SU-DHL-6 (cell line): ENCODE measurements at regions not wholly inside any gene's neighbourhood (a gene's known extent, or its start where the extent isn't known, plus 50 kb on each side); places are given as distances from the start of the nearest gene placed in this dataset.

Experiments
- EZH2phosphoT487 ChIP-seq: fragments of 200-600 bp; sonication (generic), shearing (Covaris generic); conservative IDR thresholded peaks from 2 replicates; pipeline ENCODE4 v1.6.1; 2018; ENCODE audit warnings: mild to moderate bottlenecking, antibody characterized with exemption, low read length, moderate library complexity, mixed read lengths
- TF ChIP-seq, protein P1 (sequence below): fragments of 200-600 bp; sonication (generic); IDR thresholded peaks from one replicate; pipeline ENCODE4 v1.5.1; 2017; ENCODE audit warnings: antibody characterized with exemption, mild to moderate bottlenecking, low read length, moderate library complexity; ENCODE audit not compliant: insufficient read depth, poor library complexity, severe bottlenecking

DNA sequence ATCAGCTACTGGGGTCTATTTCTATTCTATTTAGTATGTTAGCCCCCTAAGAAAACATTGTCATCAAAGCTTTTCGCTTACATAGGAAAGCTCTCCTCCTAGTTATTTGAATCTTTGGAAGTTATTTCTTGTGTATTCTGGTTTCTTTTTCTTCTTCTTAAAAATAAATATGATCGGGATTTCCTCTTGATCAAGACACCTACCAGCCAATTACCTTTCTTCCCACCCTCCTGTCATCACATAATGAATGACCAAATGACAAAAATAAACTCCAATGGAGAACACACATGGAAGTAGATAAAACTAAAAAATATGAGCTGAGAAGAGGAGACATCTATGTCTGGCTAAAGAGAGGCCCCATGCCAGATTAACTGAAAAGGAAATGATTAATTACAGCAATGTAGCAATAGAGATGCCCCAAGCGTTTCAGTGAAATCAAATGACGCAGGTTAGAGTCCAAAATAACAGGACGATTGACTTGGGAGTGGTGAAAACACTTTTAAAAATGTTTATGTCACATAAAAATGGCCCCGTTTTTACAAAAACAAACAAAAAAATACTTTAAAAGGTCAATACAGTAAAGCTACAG, 59.5 kb upstream of the PCSK1 start:
- TF ChIP-seq, protein P1, sequence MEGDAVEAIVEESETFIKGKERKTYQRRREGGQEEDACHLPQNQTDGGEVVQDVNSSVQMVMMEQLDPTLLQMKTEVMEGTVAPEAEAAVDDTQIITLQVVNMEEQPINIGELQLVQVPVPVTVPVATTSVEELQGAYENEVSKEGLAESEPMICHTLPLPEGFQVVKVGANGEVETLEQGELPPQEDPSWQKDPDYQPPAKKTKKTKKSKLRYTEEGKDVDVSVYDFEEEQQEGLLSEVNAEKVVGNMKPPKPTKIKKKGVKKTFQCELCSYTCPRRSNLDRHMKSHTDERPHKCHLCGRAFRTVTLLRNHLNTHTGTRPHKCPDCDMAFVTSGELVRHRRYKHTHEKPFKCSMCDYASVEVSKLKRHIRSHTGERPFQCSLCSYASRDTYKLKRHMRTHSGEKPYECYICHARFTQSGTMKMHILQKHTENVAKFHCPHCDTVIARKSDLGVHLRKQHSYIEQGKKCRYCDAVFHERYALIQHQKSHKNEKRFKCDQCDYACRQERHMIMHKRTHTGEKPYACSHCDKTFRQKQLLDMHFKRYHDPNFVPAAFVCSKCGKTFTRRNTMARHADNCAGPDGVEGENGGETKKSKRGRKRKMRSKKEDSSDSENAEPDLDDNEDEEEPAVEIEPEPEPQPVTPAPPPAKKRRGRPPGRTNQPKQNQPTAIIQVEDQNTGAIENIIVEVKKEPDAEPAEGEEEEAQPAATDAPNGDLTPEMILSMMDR, result no peak
- TF ChIP-seq EZH2phosphoT487, result no peak
